Activated CD8-positive, alpha-beta memory T cell treated with anti-CD3 and anti-CD28 coated beads for 1 hour (primary cell): ENCODE measurements at regions not wholly inside any gene's neighbourhood (a gene's known extent, or its start where the extent isn't known, plus 50 kb on each side); places are given as distances from the start of the nearest gene placed in this dataset.

Source experiments
- DNase-seq, 2 donors: peaks; one replicate each; pipeline ENCODE4 v3.0.0-alpha.2; 2020; ENCODE audit warnings: low read depth in 1 of 2; ENCODE audit errors: extremely low read depth in 1 of 2

GRCh38 chr21:38654580-38654979 is 151.1 kb upstream of the ETS2 start:
- DNase-seq = no peak

GRCh38 chr21:38658511-38658910 is 147.2 kb upstream of the ETS2 start:
- no peak for DNase-seq

GRCh38 chr21:38659936-38660332 is 145.8 kb upstream of the ETS2 start:
- no peak for DNase-seq

- DNase-seq = no peak
Observed at GRCh38 chr21:38660333-38661196, 145.2 kb upstream of the ETS2 start.

GRCh38 chr21:38661197-38661871 is 144.4 kb upstream of the ETS2 start:
- DNase-seq = no peak

GRCh38 chr21:38661889-38662568 is 143.7 kb upstream of the ETS2 start:
- no peak for DNase-seq

- no peak for DNase-seq
Observed at GRCh38 chr21:38663282-38663681, 142.4 kb upstream of the ETS2 start.

GRCh38 chr21:38664315-38664714 is 141.4 kb upstream of the ETS2 start:
- no peak for DNase-seq

- no peak for DNase-seq
Observed at GRCh38 chr21:38664841-38665240, 140.9 kb upstream of the ETS2 start.

GRCh38 chr21:38667291-38667870 is 138.3 kb upstream of the ETS2 start:
- DNase-seq = no peak

GRCh38 chr21:38668067-38668466 is 137.7 kb upstream of the ETS2 start:
- DNase-seq = no peak

GRCh38 chr21:38668541-38668940 is 137.2 kb upstream of the ETS2 start:
- no peak for DNase-seq

GRCh38 chr21:38669186-38669585 is 136.5 kb upstream of the ETS2 start:
- DNase-seq = no peak

GRCh38 chr21:38670861-38671260 is 134.9 kb upstream of the ETS2 start:
- DNase-seq = no peak

- DNase-seq = no peak
Observed at GRCh38 chr21:38671773-38672172, 134.0 kb upstream of the ETS2 start.

GRCh38 chr21:38675182-38675824 is 130.4 kb upstream of the ETS2 start:
- no peak for DNase-seq

GRCh38 chr21:38678827-38679226 is 126.9 kb upstream of the ETS2 start:
- no peak for DNase-seq

GRCh38 chr21:38679534-38679933 is 126.2 kb upstream of the ETS2 start:
- no peak for DNase-seq

GRCh38 chr21:38680401-38680800 is 125.3 kb upstream of the ETS2 start:
- DNase-seq = no peak

GRCh38 chr21:38683222-38683621 is 122.5 kb upstream of the ETS2 start:
- DNase-seq = no peak

GRCh38 chr21:38688068-38688467 is 117.7 kb upstream of the ETS2 start:
- DNase-seq = no peak
